K562 (cell line): ENCODE measurements at regions not wholly inside any gene's neighbourhood (a gene's known extent, or its start where the extent isn't known, plus 50 kb on each side); places are given as distances from the start of the nearest gene placed in this dataset.

ENCODE experiments used
- ATAC-seq: fragments of 200-7000 bp; cut with Tn5 transposase; 3 replicates; pipeline ENCODE4 v1.9.1; 2020; ENCODE audit warnings: moderate library complexity
- BruUV-seq: library from RNA; stranded (reverse); fragments of 400-500 nt; replicated peaks from 2 replicates; lab custom pipeline; 2021; lab: Mats Ljungman, UMichigan
- CTCF ChIA-PET: fragments of 300-600 bp; formaldehyde crosslinking; extraction: SDS; loops from one replicate; lab custom pipeline; 2021; ENCODE audit warnings: low intra/inter-chr PET ratio; lab: Yijun Ruan, JAX
- POLR2A ChIA-PET: fragments of 300-600, 350-650 bp; sonication (Branson Sonifier 250); formaldehyde crosslinking; extraction: SDS; loops from one replicate; lab custom pipeline; 2021; ENCODE audit warnings: antibody characterized with exemption, inconsistent platforms; lab: Yijun Ruan, JAX
- DNase-seq, 4 experiments: peaks; one replicate each; pipeline versions ENCODE4 v3.0.0 to v3.0.0-alpha.2; 2011 to 2018; ENCODE audit warnings: low spot score in 3 of 4, mixed read lengths in 3 of 4; ENCODE audit errors: extremely low read depth in 1 of 4
- FAIRE-seq: peaks from 2 replicates; lab custom pipeline; 2011; peaks lifted over from hg19 to GRCh38; lab: Jason Lieb, UNC
- H2AFZ ChIP-seq: 2 replicates; pipeline ENCODE4 v1.6.0; 2011; ENCODE audit warnings: low read depth, low read length, control low read depth, inconsistent platforms
- H3K27ac ChIP-seq: fragments of 200-600 bp; 3 replicates; pipeline ENCODE4 v1.8.0; 2011; ENCODE audit warnings: low read depth, mild to moderate bottlenecking, control low read depth, inconsistent platforms, low read length, moderate library complexity, mixed read lengths; ENCODE audit errors: extremely low read depth
- H3K27me3 ChIP-seq, 2 experiments: fragments of 300-600 bp in 1 of 2; 2 replicates in 1 of 2; 3 replicates in 1 of 2; pipeline versions ENCODE4 v1.6.0 to v1.8.0; 2011; ENCODE audit warnings: inconsistent platforms in 2 of 2, low read length in 2 of 2, mild to moderate bottlenecking in 1 of 2, mixed read lengths in 1 of 2, moderate library complexity in 1 of 2; ENCODE audit not compliant: control insufficient read depth in 2 of 2, insufficient read depth in 2 of 2
- H3K36me3 ChIP-seq: fragments of 300-600 bp; 3 replicates; pipeline ENCODE4 v1.8.0; 2011; ENCODE audit warnings: mild to moderate bottlenecking, low read length, inconsistent platforms; ENCODE audit not compliant: control insufficient read depth, insufficient read depth
- H3K4me1 ChIP-seq, 2 experiments: fragments of 200-600 bp in 1 of 2; replicated peaks in 1 of 2; 2 replicates in 1 of 2; 3 replicates in 1 of 2; pipeline versions ENCODE4 v1.5.1 to v1.8.0; 2011; ENCODE audit warnings: inconsistent platforms in 2 of 2, low read length in 2 of 2, mild to moderate bottlenecking in 1 of 2, mixed read lengths in 1 of 2, moderate library complexity in 1 of 2; ENCODE audit not compliant: control insufficient read depth in 2 of 2, insufficient read depth in 2 of 2
- H3K4me2 ChIP-seq: 2 replicates; pipeline ENCODE4 v1.6.1; 2011; ENCODE audit warnings: low read length, control low read depth, inconsistent platforms, mixed read lengths; ENCODE audit not compliant: insufficient read depth
- H3K4me3 ChIP-seq: fragments of 200-600 bp; sonication (generic), shearing (Covaris generic); 2 replicates; pipeline ENCODE4 v1.5.1; 2016; ENCODE audit warnings: control low read depth, inconsistent platforms
- H3K79me2 ChIP-seq: fragments of 200-600 bp; 3 replicates; pipeline ENCODE4 v1.8.0; 2011; ENCODE audit warnings: low read length, inconsistent platforms; ENCODE audit not compliant: control insufficient read depth, insufficient read depth
- H3K9ac ChIP-seq, 2 experiments: 2 replicates each; pipeline versions ENCODE4 v1.6.0 to v1.6.1; 2011; ENCODE audit warnings: low read depth in 2 of 2, low read length in 2 of 2, control low read depth in 1 of 2, inconsistent platforms in 1 of 2, mild to moderate bottlenecking in 1 of 2, mixed read lengths in 1 of 2; ENCODE audit not compliant: insufficient read depth in 1 of 2
- H3K9me1 ChIP-seq: one replicate; pipeline ENCODE4 v1.6.0; 2011; ENCODE audit warnings: inconsistent platforms, mild to moderate bottlenecking, low read length, moderate library complexity; ENCODE audit not compliant: control insufficient read depth, insufficient read depth
- H3K9me3 ChIP-seq: replicated peaks from 2 replicates; pipeline ENCODE4 v1.5.1; 2011; ENCODE audit warnings: low read depth, low read length, inconsistent platforms; ENCODE audit not compliant: control insufficient read depth, insufficient read depth
- H4K20me1 ChIP-seq: replicated peaks from 2 replicates; pipeline ENCODE4 v1.6.1; 2011; ENCODE audit warnings: low read length, inconsistent platforms, mixed read lengths; ENCODE audit not compliant: control insufficient read depth, insufficient read depth
- FOXM1 ChIP-seq, 2 experiments: fragments of 450-650 bp in 1 of 2; sonication (generic) in 1 of 2; formaldehyde crosslinking in 1 of 2; IDR thresholded peaks; 2 replicates each; pipeline versions ENCODE4 v1.6.1 to v1.9.0; 2017 to 2022; ENCODE audit warnings: low read depth in 2 of 2, mild to moderate bottlenecking in 2 of 2, missing genetic modification reagents in 1 of 2, moderate library complexity in 1 of 2
- MIER1 ChIP-seq: fragments of 450-650 bp; IDR thresholded peaks from 2 replicates; pipeline ENCODE4 v1.6.1; 2016; ENCODE audit warnings: antibody characterized with exemption, mild to moderate bottlenecking, low read depth
- PURB ChIP-seq: sonication (generic); formaldehyde crosslinking; IDR thresholded peaks from 2 replicates; pipeline ENCODE4 v1.9.0; 2021; ENCODE audit warnings: low read depth, mild to moderate bottlenecking, missing genetic modification reagents
- ZKSCAN8 ChIP-seq: fragments of 200-800 bp; sonication (Bioruptor generic); IDR thresholded peaks from 2 replicates; pipeline ENCODE4 v1.6.1; 2016; ENCODE audit warnings: missing genetic modification characterization, missing compliant biosample characterization
- WGBS: fragments of 100-300 bp; shearing (Covaris generic); methylation state at CpG from one replicate; pipeline ENCODE4 v1.1.6; 2016; ENCODE audit warnings: low coverage, mixed read lengths; ENCODE audit not compliant: insufficient coverage; ENCODE audit errors: missing lambda C conversion rate; 5-methylcytosine and 5-hydroxymethylcytosine counted together
- in situ Hi-C: fragments of 300-500 bp; cut with MboI; formaldehyde crosslinking; loops from 4 replicates; pipeline ENCODE4 v1.15.0; 2018; ENCODE audit warnings: inconsistent platforms, mixed read lengths
- intact Hi-C: fragments of 100-400 bp; cut with micrococcal nuclease; formaldehyde crosslinking; loops from 2 replicates; pipeline ENCODE4 v1.14.2; 2022
- TF ChIP-seq, protein P1 (sequence below): fragments of 200-800 bp; sonication (Bioruptor generic); IDR thresholded peaks from 2 replicates; pipeline ENCODE4 v1.6.1; 2017; ENCODE audit warnings: missing genetic modification characterization, missing compliant biosample characterization
- TF ChIP-seq, protein P2 (sequence below): fragments of 450-650 bp; formaldehyde crosslinking; conservative IDR thresholded peaks from 2 replicates; pipeline ENCODE4 v1.4.0; 2022; ENCODE audit warnings: mild to moderate bottlenecking, missing genetic modification characterization

DNA sequence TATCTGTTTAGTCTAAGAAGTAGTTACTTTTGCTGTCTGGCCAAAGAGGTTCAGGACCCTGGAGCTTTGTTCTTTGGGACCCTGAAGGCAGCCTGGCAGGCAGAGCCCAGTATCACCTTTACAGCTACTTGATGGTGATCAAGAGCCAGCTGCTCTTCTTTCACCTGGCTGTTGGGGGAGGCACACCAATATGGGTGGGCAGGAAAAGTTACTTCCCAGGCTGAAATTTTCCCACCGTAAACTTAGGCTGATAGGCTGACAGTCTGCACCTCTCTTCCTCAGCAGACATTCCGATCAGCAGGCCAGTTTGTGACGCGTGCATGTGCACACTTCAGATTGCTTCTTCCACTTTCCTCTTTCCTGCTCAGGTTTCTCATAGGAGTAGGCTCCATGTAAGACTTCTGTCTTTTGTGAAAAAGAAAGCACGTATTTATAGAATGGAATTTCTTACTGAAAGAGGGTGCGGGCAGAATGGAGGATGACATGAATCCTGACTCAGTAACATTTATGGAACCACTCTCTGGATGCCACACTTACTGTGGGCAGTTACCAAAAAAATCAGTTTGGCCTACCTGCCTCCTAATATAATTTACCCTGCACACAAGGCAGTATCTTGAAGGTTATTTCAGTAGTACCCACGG lies 223.9 kb upstream of the DMRT1 start:
- in situ Hi-C loops (loop anchor here (25.0 kb wide), 1 partner anchor 145 kb away; no protein-coding TSS in a partner anchor), intact Hi-C loops (no loop called here)
- Histone ChIP-seq H3K4me2 (no peak overlapping the region), H3K27me3 (peaks cover 0 to 4% of the 10 kb centered on the region in 2 experiments; a peak in 1 of 5 replicates), H3K27ac (no peak overlapping the region), H4K20me1 (no peaks in the 10 kb centered on the region), H3K9ac (no peak overlapping the region), H3K36me3 (no peaks in the 10 kb centered on the region), H2AFZ (no peak overlapping the region), H3K9me3 (no peaks in the 10 kb centered on the region), H3K4me3 (no peak overlapping the region), H3K9me1 (no peaks in the 10 kb centered on the region), H3K79me2 (no peaks in the 10 kb centered on the region), H3K4me1 (no peaks in the 10 kb centered on the region)
- no TSS peak for BruUV-seq
- no peak for FAIRE-seq
- POLR2A ChIA-PET = no interaction called here
- TF ChIP-seq, protein P1, sequence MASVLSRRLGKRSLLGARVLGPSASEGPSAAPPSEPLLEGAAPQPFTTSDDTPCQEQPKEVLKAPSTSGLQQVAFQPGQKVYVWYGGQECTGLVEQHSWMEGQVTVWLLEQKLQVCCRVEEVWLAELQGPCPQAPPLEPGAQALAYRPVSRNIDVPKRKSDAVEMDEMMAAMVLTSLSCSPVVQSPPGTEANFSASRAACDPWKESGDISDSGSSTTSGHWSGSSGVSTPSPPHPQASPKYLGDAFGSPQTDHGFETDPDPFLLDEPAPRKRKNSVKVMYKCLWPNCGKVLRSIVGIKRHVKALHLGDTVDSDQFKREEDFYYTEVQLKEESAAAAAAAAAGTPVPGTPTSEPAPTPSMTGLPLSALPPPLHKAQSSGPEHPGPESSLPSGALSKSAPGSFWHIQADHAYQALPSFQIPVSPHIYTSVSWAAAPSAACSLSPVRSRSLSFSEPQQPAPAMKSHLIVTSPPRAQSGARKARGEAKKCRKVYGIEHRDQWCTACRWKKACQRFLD = no peak
- TF ChIP-seq, protein P2, sequence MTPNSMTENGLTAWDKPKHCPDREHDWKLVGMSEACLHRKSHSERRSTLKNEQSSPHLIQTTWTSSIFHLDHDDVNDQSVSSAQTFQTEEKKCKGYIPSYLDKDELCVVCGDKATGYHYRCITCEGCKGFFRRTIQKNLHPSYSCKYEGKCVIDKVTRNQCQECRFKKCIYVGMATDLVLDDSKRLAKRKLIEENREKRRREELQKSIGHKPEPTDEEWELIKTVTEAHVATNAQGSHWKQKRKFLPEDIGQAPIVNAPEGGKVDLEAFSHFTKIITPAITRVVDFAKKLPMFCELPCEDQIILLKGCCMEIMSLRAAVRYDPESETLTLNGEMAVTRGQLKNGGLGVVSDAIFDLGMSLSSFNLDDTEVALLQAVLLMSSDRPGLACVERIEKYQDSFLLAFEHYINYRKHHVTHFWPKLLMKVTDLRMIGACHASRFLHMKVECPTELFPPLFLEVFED (CRISPR knock-in tag) = no peak
- TF ChIP-seq MIER1 (no peak), FOXM1 (IDR thresholded peaks at IDR 0.05; ENCODE audit: low read depth) (no peak), FOXM1 (CRISPR knock-in tag; IDR thresholded peaks at IDR 0.05; ENCODE audit: low read depth) (no peak), ZKSCAN8 (CRISPR knock-in tag) (no peak), PURB (CRISPR knock-in tag) (no peak)
- ATAC-seq = no peak
- no peak for DNase-seq
- CTCF ChIA-PET = no interaction called here
- WGBS = 0% methylated on average over 7 of the region's 7 CpGs
